Chondrocyte (in vitro differentiated cells): ENCODE measurements at regions not wholly inside any gene's neighbourhood (a gene's known extent, or its start where the extent isn't known, plus 50 kb on each side); places are given as distances from the start of the nearest gene placed in this dataset.

Experiments used
- DNase-seq: peaks from one replicate; pipeline ENCODE4 v3.0.0; 2021; ENCODE audit warnings: mixed read lengths, low spot score
- H3K27ac Mint-ChIP-seq: one replicate; pipeline ENCODE4 v1.8.0; 2021; ENCODE audit warnings: mild to moderate bottlenecking, moderate library complexity, mixed read lengths; ENCODE audit not compliant: unreplicated experiment
- H3K27me3 Mint-ChIP-seq: 2 replicates; pipeline ENCODE4 v1.8.0; 2021; ENCODE audit warnings: low read depth, mixed read lengths
- H3K36me3 Mint-ChIP-seq: 2 replicates; pipeline ENCODE4 v1.8.0; 2021; ENCODE audit warnings: low read depth, mixed read lengths
- H3K4me1 Mint-ChIP-seq: 2 replicates; pipeline ENCODE4 v1.8.0; 2021; ENCODE audit warnings: low read depth, mild to moderate bottlenecking, mixed read lengths
- H3K4me3 Mint-ChIP-seq: one replicate; pipeline ENCODE4 v1.8.0; 2021; ENCODE audit warnings: mild to moderate bottlenecking, moderate library complexity, mixed read lengths; ENCODE audit not compliant: unreplicated experiment
- H3K9me3 Mint-ChIP-seq: 2 replicates; pipeline ENCODE4 v1.8.0; 2021; ENCODE audit warnings: low read depth, mixed read lengths
- CTCF ChIP-seq: fragments of 200-600 bp; sonication (generic); IDR thresholded peaks from 2 replicates; pipeline ENCODE4 v1.5.0; 2021; ENCODE audit warnings: antibody characterized with exemption, mild to moderate bottlenecking, moderate library complexity

GRCh38 chr11:33525789-33526188 is 174.8 kb downstream of the C11orf91 start:
- Mint-ChIP-seq H3K4me3 (no peak overlapping the region), H3K9me3 (peaks cover 21% of the 10 kb centered on the region), H3K36me3 (peaks cover 2% of the 10 kb centered on the region), H3K4me1 (peaks cover 4% of the 10 kb centered on the region), H3K27ac (no peak overlapping the region), H3K27me3 (no peaks in the 10 kb centered on the region)
- DNase-seq = no peak
- no peak for TF ChIP-seq CTCF

GRCh38 chr11:33521384-33521783 is 179.2 kb downstream of the C11orf91 start:
- H3K36me3 Mint-ChIP-seq = no peaks in the 10 kb centered on the region
- H3K27me3 Mint-ChIP-seq = no peaks in the 10 kb centered on the region
- no peak overlapping the region for H3K27ac Mint-ChIP-seq
- no peak for TF ChIP-seq CTCF
- no peaks in the 10 kb centered on the region for H3K4me1 Mint-ChIP-seq
- H3K4me3 Mint-ChIP-seq = no peak overlapping the region
- H3K9me3 Mint-ChIP-seq = peaks cover 3% of the 10 kb centered on the region
- DNase-seq = no peak

GRCh38 chr11:33520112-33520511 is 180.5 kb downstream of the C11orf91 start:
- Mint-ChIP-seq H3K4me3 (no peak overlapping the region), H3K27ac (no peak overlapping the region), H3K36me3 (no peaks in the 10 kb centered on the region), H3K27me3 (no peaks in the 10 kb centered on the region), H3K9me3 (no peaks in the 10 kb centered on the region), H3K4me1 (no peaks in the 10 kb centered on the region)
- DNase-seq = no peak
- TF ChIP-seq CTCF = no peak

GRCh38 chr11:33515347-33515746 is 185.3 kb downstream of the C11orf91 start:
- TF ChIP-seq CTCF = no peak
- Mint-ChIP-seq H3K4me1 (no peaks in the 10 kb centered on the region), H3K9me3 (no peaks in the 10 kb centered on the region), H3K27ac (no peak overlapping the region), H3K4me3 (no peak overlapping the region), H3K27me3 (no peaks in the 10 kb centered on the region), H3K36me3 (no peaks in the 10 kb centered on the region)
- DNase-seq = no peak

- H3K9me3 Mint-ChIP-seq = no peaks in the 10 kb centered on the region
- no peak for DNase-seq
- TF ChIP-seq CTCF = no peak
- H3K36me3 Mint-ChIP-seq = no peaks in the 10 kb centered on the region
- H3K4me3 Mint-ChIP-seq = no peak overlapping the region
- H3K27me3 Mint-ChIP-seq = no peaks in the 10 kb centered on the region
- H3K27ac Mint-ChIP-seq = no peak overlapping the region
- no peaks in the 10 kb centered on the region for H3K4me1 Mint-ChIP-seq
Observed at GRCh38 chr11:33514079-33514925, 186.3 kb downstream of the C11orf91 start.
